HL-60 (cell line): ENCODE measurements at regions not wholly inside any gene's neighbourhood (a gene's known extent, or its start where the extent isn't known, plus 50 kb on each side); places are given as distances from the start of the nearest gene placed in this dataset.

Source experiments
- DNase-seq, 2 experiments: peaks; one replicate each; pipeline ENCODE4 v3.0.0-alpha.2; 2010 to 2020; ENCODE audit warnings: low read depth in 1 of 2, low spot score in 1 of 2
- H3K27ac ChIP-seq: fragments of 250-450 bp; sonication (Bioruptor Pico); replicated peaks from 2 replicates; pipeline ENCODE4 v1.5.1; 2020; ENCODE audit warnings: mild to moderate bottlenecking, moderate library complexity
- H3K27me3 ChIP-seq: fragments of 250-450 bp; sonication (Bioruptor Pico); 2 replicates; pipeline ENCODE4 v1.5.1; 2021; ENCODE audit warnings: mild to moderate bottlenecking, moderate library complexity; ENCODE audit not compliant: insufficient read depth, poor library complexity, severe bottlenecking
- H3K4me3 ChIP-seq: replicated peaks from 2 replicates; pipeline ENCODE4 v1.5.1; 2011; ENCODE audit warnings: mild to moderate bottlenecking, control low read depth, low read length; ENCODE audit not compliant: insufficient read depth
- CTCF ChIP-seq: IDR thresholded peaks from one replicate; pipeline ENCODE4 v1.5.1; 2011; ENCODE audit warnings: low read length, control low read depth, inconsistent platforms; ENCODE audit not compliant: insufficient read depth
- GABPA ChIP-seq: IDR thresholded peaks from 2 replicates; pipeline ENCODE4 v1.6.1; 2012; ENCODE audit warnings: low read depth
- POLR2AphosphoS5 ChIP-seq: IDR thresholded peaks from 2 replicates; pipeline ENCODE4 v1.6.1; 2012; ENCODE audit warnings: low read depth
- REST ChIP-seq: IDR thresholded peaks from 2 replicates; pipeline ENCODE4 v1.6.1; 2012; ENCODE audit warnings: low read depth; ENCODE audit not compliant: insufficient replicate concordance
- SPI1 ChIP-seq: IDR thresholded peaks from 2 replicates; pipeline ENCODE4 v1.6.1; 2012; ENCODE audit warnings: low read depth, mild to moderate bottlenecking, borderline replicate concordance

GRCh38 chr17:69945698-69946185 is 129.3 kb upstream of the KCNJ16 start:
- Histone ChIP-seq H3K27ac (no peak overlapping the region), H3K4me3 (no peak overlapping the region), H3K27me3 (no peaks in the 10 kb centered on the region)
- TF ChIP-seq CTCF (no peak), REST (no peak), SPI1 (no peak), GABPA (no peak), POLR2AphosphoS5 (no peak)
- DNase-seq = no peak

- Histone ChIP-seq H3K27ac (no peak overlapping the region), H3K4me3 (no peak overlapping the region), H3K27me3 (no peaks in the 10 kb centered on the region)
- DNase-seq = no peak
- TF ChIP-seq SPI1 (no peak), REST (no peak), CTCF (no peak), POLR2AphosphoS5 (no peak)
Observed at GRCh38 chr17:69947027-69947759, 127.8 kb upstream of the KCNJ16 start.

- no peaks in the 10 kb centered on the region for H3K27me3 ChIP-seq
- no peak overlapping the region for H3K27ac ChIP-seq
- H3K4me3 ChIP-seq = no peak overlapping the region
- DNase-seq = no peak
- TF ChIP-seq GABPA (no peak), SPI1 (no peak), REST (no peak), POLR2AphosphoS5 (no peak), CTCF (no peak)
Observed at GRCh38 chr17:69948406-69948805, 126.6 kb upstream of the KCNJ16 start.
